ENCODE measurements at regions not wholly inside any gene's neighbourhood (a gene's known extent, or its start where the extent isn't known, plus 50 kb on each side); places are given as distances from the start of the nearest gene placed in this dataset.
"Not testable (repeated sequence)": the region's sequence is repeated elsewhere in the genome, so short reads cannot be mapped to it uniquely, and the experiment has no call there.

GRCh38 chr14:106619606-106620005 is 1093.2 kb downstream of the TMEM121 start:
- DNase-seq = no peak

DNA sequence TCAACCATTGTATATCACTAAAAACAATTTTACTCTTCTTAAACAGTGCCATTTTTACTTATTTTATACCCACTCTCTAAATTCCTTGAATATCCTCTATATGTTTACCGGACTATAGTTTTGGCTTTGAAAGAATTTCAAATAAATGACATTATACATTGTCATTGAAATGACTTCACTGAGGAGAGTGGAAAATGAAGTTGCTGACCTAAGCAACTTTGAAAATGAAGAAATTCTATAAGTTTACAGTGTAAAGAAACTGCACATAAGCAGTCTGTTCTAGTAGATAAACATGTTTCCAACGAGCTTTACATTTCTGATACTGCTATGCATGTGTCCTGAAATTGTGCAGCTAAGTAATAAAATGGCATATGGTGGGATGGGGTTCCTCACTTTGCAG is 1094.0 kb downstream of the TMEM121 start:
- DNase-seq = no peak

- DNase-seq = no peak
Observed at GRCh38 chr14:106622200-106622745, 1095.9 kb downstream of the TMEM121 start.

GRCh38 chr14:106625186-106625585 is 1098.8 kb downstream of the TMEM121 start:
- no peak for DNase-seq

GRCh38 chr14:106626469-106626868 is 1100.1 kb downstream of the TMEM121 start:
- not testable (repeated sequence) for DNase-seq

GRCh38 chr14:106626942-106627588 is 1100.7 kb downstream of the TMEM121 start:
- DNase-seq = not testable (repeated sequence)

DNA sequence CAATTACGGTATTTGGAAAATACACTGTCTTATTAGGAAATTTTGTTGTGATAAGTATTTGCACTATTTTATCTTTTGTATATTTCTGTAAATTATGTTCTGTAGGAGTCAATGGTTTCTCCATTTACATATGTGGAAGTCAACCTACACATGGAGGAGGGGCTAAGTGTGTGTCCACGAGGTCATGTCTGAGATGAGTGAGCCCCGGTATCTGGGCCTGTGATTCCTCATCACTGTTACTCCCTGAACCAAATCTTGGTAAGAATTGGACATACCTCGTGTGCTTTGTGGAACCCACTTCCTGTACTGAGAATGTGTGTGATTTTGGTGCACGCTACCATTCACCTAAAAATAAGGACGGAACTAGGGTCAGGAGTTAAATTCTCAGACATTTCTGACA is 1105.5 kb downstream of the TMEM121 start:
- no peak for DNase-seq

GRCh38 chr14:106633721-106634120 is 1107.3 kb downstream of the TMEM121 start:
- DNase-seq = no peak

GRCh38 chr14:106635569-106635968 is 1109.2 kb downstream of the TMEM121 start:
- no peak for DNase-seq

GRCh38 chr14:106638786-106639452 is 1112.5 kb downstream of the TMEM121 start:
- DNase-seq = not testable (repeated sequence)

DNA sequence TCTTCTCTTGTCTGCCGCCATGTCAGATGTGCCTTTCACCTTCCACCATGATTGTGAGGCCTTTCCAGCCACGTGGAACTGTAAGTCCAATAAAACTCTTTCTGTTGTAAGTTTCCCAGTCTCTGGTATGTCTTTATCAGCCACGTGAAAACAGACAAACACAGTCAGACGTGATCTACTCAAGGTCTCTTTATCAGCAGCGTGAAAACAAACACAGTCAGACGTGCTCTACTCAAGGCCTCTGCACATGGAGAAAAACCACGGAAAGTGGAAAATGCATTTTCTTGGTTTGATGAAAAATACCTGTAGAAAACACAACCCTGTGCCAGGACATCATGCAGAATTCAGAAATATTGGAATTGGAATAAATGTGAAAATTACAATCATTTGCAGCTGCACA is 1115.7 kb downstream of the TMEM121 start:
- DNase-seq = no peak

DNA sequence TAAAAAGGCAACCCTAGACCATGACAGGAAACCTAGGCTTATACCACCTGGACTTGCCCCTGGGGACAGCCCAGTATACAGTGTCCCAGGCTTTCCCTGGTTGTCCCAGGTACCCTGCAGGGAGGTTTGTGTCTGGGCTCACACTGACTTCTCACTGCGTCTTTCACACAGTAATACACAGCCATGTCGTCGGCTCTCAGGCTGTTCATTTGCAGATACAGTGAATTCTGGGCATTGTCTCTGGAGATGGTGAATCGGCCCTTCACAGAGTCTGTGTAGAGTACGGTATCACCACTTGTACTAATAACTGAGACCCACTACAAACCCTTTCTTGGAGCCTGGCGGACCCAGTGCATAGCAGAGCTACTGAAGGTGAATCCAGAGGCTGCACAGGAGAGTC is 1116.6 kb downstream of the TMEM121 start:
- DNase-seq = not testable (repeated sequence)

- DNase-seq = not testable (repeated sequence)
Observed at GRCh38 chr14:106648874-106649273, 1122.5 kb downstream of the TMEM121 start.

DNA sequence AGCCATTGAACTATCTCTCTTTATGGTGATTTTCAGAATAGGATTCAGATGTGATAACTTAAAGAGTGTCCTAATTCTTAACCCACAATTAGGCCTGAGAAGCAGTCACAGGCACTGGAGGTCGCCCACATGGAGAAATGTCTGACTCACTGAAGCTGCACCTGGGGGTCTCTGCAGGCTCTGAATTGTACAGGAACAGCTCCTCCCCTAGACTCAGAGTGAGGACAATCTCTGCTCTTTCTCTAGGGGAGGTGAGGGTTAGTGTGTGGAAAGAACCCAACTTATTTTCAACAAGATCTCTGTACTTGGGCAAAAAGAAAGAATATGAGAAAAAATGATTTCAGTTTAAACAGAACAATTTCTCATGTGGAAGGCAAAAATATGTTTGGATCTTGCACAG is 1124.6 kb downstream of the TMEM121 start:
- no peak for DNase-seq

DNA sequence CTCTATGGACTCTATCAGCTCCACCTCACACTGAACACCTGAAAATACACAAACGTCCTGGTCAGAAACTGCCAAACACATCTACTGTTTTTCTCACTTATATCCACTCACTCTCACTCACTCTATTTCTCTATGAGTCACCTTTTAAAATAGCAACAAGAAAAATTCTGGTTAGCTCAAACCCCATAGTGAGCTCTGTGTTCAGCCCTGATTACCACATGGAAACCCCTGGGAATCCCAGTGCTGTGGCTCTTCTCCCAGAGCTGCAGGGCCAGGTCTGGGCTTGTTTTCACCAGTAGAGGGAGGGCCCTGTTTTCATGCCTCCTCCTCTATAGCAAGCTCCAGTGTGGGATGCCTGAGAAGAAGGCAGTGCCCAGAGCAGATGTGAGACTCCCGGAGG is 1126.1 kb downstream of the TMEM121 start:
- no peak for DNase-seq

GRCh38 chr14:106657460-106657859 is 1131.1 kb downstream of the TMEM121 start:
- DNase-seq = no peak

DNA sequence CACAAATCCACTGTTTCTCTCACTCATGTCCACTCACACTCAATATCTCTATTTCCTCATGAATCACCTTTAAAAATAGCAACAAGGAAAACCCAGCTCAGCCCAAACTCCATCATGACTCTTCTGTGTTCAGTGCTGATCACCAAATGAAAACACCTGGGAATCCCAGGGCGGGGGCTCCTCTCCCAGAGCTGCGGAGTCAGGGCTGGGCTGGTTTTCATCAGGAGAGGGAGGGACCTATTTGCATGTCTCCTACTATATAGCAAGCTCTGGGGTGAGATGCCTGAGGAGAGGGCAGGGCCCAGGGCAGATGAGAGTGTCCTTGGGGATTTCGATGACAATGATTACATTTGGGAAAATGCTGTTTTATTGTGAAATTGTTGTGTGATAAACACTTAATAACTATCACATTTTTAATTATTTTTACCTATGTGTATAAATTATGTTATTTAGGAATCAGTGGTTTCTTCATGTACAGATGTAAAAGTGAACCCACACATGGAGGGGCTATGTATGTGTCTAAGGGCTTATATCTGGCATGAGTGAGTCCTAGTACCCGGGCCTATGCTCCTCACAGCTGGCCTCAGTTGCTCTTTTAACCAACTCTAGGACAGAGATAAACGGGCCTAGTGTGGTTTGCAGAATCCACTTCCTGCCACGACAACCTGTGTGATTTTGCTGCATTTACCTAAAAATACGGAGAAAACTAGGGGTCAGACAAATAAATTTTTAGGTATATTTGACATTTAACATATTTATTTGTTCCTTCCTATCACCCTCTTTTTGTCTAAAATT is 1131.9 kb downstream of the TMEM121 start:
- DNase-seq = not testable (repeated sequence)

DNA sequence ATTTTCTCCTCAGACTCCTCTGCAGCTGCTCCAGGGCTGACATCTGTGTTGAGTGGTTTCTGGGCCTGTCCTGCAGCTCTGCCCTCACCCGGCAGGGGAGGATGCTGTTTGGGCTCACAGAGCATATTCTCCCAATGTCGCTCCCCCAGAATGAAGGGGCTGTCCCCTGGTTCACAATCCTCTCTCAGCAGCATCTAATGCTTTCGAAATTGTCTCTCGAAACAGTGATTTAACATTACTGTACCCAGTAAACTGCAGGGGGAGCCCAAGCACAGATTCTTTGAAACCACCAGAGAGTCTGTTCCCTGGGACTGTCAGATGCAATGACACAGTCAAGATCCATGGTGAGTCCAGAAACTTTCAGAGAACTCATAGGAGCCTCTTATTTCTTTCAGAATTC is 1135.2 kb downstream of the TMEM121 start:
- not testable (repeated sequence) for DNase-seq

DNA sequence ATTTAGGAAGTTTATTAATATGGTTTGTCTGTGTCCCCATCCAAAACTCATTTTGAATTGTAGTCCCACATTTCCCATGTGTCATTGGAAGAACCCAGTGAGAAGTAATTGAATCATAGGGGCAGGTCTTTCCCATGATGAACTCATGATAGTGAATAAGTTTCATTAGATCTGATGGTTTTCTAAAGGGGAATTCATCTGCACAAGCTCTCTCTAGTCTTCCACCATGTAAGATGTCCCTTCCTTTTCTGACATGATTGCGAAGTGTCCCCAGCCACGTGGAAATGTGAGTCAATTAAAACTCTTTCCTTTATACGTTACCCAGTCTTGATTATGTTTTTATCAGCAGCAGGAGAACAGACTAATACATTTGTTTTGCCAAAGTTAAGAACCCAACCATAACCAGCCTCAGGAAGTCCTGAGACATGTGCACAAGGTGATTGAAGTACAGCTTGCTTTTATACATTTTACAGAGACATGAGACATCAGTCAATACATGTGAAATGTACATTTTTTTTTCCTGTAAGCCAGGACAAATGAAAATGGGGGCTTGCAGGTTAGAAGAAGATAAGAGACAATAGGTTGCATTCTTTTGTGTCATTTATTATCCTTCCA is 1136.7 kb downstream of the TMEM121 start:
- no peak for DNase-seq

DNA sequence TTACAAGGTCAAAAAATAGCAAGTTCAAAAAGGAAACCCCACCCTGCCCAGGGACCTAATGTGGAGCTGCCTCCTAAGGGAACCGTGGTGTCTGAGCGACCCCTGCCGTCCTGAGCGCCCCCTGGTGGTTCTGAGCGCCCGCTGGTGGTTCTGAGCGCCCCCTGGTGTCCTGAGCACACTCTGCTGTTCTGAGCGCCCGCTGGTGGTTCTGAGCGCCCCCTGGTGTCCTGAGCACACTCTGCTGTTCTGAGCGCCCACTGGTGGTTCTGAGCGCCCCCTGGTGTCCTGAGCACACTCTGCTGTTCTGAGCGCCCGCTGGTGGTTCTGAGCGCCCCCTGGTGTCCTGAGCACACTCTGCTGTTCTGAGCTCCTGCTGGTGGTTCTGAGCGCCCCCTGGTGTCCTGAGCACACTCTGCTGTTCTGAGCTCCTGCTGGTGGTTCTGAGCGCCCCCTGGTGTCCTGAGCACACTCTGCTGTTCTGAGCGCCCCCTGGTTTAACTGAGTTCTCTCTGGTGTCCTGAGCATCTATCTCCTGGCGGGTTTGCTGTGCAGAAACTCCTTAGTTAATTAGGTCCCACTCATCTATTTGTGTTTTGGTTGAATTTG is 1137.5 kb downstream of the TMEM121 start:
- DNase-seq = not testable (repeated sequence)

GRCh38 chr14:106665814-106666213 is 1139.4 kb downstream of the TMEM121 start:
- DNase-seq = no peak

DNA sequence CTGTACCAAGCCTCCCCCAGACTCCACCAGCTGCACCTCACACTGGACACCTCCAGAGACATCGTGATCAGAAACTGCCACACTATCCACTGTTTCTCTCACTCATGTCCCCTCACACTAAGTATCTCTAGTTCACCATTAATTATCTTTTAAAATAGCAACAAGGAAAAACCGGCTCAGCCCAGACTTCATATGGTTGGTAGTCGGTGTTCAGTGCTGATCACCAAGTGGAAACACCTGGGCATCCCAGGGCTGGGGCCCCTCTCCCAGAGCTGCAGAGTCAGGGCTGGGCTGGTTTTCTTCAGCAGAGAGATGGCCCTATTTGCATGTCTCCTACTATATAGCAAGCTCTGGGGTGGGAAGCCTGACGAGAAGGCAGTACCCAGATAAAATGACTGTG is 1140.0 kb downstream of the TMEM121 start:
- DNase-seq = no peak

DNA sequence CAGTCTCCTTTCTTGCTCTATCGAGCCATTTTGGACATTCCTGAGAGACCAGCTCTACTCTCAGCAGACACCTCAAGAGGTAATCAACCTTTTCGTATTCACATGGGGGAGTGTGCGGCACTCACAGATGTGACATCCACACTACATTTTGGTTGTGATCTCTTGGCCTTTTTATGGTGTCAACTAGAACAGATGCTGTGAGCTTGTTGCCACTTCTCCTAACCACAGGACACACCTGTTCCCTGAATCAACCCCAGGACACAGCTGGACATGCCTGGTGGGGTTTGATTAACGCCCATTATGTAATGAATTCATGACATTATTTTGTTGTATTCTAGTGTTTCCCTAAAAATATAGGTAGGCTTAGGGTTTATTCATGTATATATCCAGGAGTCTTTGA is 1143.6 kb downstream of the TMEM121 start:
- no peak for DNase-seq

Data from NCI-H524 treated with DMSO at 0.1 percent for 48 hours (cell line).